GM19324 (cell line): ENCODE measurements at regions not wholly inside any gene's neighbourhood (a gene's known extent, or its start where the extent isn't known, plus 50 kb on each side); places are given as distances from the start of the nearest gene placed in this dataset.

Source experiments
- ATAC-seq: cut with Tn5 transposase; IDR thresholded peaks from one replicate; pipeline ENCODE4 v1.9.1; 2021; ENCODE audit warnings: mild to moderate bottlenecking, moderate library complexity; ENCODE audit not compliant: unreplicated experiment, low FRiP score

DNA sequence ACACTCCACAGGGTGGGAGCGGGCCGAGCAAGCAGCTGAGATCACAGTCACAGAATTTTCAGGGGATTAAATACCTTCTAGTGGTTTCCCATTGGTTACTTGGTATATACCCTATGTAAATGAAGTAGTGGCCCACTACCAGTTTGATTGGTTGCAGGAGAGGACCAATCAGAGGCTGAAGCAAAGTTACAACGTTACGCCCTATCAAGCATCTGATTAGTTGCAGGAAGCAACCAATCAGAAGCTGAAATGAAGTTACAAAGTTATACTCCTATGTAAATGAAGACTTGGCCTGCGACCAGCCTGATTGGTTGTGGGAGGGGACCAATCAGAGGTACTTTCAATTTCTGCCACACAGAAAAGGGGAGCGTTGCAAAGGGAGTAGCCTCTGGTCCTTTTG lies 474.0 kb downstream of the COG6 start:
- ATAC-seq = no peak

DNA sequence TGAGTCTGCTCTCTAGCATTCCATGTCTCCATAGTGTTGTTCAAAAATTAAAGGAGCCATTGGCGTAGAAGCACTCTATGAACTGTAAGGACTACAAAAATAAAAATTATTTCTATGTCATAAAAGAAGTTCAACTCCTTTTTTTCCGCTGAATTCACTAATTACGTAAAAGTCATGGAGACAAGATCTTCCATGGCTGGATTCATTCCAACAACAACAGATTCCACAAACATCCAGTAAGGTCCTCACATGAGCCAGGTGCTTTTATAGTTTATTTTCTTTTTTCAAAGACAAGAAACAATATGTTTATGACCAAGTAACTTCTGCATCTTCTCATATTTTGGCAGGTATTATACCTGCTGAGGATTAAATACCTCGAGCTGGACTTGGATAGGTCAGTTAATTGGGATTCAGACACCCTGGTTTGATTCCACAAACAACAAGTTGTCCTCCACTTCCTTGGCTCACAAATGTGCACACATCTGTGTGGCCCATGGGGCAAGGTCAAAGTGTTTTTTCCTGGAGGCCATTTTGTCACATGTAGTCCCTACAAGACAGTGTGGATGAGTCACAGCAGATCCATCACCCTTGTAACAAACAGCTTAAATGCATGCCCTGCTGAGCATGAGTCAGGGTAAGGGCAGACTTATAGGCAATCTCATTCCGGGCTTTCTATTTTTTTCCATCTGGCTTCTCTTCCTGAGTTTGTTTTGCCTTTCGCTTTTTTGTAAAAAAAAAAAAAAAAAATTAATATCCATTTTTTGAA lies 475.6 kb downstream of the COG6 start:
- ATAC-seq = no peak

DNA sequence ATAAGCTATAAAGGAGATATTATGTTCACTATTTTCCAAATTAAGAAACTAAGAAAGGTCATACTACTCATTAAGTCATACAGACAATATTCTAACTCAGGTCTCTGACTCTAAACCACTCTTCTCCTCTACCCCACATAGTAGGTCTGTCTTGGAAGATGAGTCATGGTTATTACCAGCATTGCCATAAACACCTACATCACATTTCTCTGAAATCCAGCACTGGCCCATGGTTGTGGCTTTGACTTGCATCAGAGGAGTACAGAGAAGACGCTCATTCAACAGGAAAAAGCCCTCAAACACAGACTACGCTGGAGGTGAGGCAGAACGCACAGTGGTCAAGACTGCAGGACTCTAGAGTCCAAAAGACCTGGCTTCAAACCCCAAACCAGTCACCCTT lies 476.8 kb downstream of the COG6 start:
- ATAC-seq = no peak

DNA sequence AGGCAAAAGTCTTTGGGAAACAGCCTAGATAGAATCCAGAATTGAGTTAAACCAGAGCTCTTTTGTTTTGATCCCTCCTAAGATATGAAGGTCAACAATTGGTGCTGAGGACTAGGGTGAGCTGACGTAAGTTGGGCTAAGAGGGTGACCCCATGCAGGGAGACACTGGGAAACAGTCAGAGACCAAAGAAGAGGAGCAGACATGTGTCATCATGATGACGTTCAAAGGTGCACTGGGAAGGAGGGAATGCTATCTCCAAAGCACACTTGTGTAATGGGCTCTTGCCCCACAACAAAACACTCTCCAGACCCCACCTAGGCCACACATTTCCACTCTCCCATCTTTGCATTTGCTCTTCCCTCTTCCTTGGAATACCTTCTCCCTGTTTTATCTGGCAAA lies 481.4 kb downstream of the COG6 start:
- ATAC-seq = no peak

DNA sequence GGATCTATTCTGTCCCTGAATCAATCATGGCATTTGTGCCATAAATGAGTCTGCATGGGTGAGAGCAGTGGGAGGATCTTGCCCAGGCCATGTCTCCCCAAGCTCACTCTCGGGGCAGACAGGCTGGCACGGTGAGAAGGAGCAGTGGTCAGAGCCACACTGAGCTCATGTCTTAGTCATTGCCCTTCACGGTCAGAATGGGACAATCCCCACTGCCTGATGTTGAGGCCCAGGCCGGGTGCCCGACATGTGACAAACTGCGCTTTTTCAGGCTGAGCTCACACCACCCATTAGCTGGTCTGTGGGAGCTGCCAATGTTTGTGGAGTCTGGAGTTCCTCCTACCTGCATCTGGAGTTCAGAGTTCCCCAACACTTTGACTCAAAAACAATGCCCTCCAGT lies 481.9 kb downstream of the COG6 start:
- no peak for ATAC-seq

DNA sequence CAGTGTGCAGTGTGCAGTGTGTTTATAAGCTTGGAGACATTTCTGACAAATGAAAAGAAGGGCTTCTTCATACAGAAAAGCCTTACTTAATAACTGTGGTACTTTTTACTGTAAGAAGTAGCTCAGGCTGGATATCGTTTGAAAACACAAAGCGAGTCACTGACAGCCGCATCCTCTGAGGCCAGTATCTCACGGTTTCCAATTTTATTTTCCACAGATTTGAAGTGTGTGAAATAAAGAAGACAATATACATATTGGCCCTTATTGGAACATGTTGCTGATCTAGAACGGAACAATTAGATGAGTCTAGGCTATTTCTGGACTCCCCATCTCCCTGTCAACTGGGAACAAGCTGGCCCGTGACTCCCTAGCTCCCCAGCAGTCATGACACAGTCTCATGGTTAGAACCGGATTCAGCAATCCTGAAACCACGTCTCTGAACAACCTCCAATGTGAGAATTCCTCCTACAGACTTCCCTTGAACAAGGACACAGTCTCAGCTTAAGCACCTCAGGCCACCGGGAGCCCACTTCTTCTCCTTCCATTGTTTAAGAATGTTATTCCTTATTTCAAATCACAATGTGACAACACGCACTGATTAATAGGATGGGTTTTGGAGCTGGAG lies 484.5 kb downstream of the COG6 start:
- ATAC-seq = no peak

DNA sequence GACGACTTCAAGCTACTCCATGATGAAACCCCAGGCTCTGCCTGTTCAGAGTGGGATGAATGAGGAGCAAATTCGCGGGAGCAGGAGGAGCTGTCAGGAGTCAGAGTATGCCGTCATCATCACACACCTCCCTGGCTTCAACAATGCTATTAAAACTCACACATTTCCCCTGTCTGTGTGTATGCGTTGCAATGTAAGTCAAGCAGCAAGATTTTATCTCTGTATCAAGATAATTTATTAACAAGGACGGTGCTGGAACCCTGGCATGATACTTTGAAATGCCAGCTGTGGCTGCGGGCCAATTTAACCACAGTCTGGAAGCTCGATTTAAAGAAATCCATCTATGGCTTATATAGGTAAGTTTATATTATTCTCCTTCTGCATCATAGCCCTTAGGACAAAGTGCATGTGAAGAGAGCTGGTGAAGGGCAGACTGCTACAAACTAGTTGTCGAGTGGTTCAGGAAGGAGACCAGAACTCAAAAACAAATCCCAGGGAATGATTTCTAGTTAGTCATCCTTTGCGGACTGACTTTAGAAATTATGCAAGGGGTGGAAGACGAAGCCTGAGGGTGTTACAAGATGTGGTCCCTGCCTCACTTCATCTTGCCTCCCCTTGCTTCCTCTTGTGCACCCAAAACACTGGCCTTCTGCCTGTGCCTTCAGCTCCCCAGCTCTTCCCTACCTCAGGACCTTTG lies 486.5 kb downstream of the COG6 start:
- ATAC-seq = no peak

DNA sequence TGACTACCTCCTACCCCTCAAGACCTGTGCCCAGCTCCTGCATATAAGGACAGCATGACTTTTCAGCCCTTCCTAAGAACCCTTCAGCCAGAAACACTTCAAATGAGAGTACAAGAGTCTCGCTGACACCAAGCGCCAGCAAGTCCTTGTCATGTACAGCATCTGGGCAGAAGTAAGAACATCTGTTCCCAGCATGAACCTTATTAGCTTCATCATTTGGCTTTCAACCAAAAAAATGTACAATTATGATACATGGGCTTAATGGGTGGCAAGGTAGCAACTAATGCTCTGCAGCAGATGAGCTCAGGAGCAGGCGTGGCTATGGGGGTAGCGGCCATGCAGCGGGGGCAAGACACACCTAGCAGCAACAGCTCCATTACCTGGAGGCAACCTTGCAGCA lies 487.6 kb downstream of the COG6 start:
- ATAC-seq = no peak

DNA sequence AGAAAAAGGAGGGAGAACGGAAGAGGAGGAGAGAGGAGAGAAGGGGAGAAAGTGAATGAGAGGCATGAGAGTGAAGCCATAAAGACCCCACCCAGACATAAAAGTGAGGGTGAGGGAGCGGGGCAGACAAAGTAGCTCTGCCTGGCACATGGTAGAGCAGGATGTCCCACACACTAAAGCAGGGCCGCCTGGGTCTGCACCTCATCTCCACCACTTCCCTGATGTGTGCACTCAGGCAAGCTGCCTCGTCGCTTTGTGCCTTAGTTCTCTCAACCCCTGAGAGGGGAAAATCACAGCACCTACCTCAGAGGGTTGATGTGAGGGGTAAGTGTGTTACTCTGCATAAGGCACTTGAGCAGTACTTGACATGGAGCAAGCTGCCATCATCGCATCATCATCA lies 488.1 kb downstream of the COG6 start:
- ATAC-seq = no peak

DNA sequence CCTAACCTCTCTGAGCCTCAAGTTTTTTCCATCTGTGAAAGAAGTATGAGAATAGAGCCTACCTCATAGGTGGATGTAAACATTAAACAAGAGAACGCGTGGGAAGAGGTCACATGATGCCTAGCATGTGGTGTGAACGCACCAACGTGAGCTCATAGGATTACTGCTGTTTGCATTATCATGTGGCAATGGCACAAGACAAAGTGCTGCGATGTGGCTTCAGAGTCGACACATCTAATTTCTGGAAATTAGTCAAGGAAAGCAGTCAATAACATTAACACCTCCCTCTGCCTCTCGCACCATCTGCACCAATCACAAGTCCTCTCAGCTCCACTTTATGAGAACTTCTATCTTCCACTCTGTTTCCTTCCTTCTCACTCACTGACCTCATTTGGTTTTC lies 489.7 kb downstream of the COG6 start:
- ATAC-seq = no peak

DNA sequence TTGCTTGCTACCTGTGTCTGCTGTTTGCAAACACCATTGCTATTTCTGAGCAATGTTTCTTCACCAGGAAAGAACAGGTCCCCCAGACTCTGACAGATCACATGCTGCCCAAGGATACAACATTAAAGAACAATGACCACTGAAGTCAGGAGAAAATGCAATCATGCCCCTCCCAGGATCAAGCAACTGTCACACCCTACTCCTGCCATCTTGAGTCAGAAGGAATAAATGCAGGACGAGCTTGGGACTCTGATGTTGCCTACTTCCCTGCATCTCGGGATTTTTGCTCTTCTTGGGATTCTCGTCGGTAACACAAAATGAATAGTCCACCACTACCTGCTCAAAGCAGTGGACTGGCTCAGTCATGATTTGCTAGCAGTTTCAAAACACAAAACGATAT lies 490.6 kb downstream of the COG6 start:
- no peak for ATAC-seq

DNA sequence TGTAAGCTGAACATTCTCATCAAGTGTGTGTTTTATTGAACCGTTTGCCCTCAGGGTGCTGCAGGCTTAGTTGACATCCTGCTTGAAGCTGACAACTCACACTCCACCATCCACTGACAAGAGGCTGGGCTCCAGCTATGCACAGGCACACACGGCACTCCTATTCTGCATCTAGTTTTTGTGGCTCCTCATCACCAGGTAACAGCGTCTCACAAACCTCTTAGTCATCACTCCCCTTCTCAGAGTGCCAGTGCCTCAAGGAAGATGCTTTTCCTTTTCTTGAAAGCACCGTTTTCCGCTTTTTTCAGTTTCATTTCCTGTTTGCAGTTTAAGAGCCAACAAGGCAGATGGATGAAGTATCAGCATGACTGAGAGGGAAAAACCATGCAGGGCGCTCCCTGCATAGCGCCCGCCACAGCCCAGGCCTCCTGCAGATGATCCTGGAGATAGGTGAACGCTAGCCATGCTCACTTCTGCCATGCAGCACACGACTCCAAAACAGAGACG lies 491.2 kb downstream of the COG6 start:
- ATAC-seq = no peak

DNA sequence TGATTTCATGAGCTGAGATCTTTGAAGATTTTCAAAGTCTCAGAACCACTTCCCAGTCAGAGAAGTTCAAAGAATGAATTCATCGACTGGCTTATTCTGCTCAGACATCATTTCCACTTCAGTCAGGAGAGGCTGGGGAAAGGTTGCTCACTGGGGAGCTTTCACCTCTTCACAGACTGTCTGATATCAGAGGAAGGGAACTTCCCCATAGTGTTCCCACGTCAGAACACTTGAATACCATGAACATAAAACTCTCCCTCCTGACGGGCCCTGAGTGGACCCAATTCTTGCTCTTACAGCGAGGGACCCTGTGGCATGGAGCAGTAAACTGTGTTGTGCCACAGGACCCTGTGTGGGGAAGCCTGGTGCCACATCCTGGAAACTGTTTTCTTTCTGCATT lies 492.6 kb downstream of the COG6 start:
- ATAC-seq = no peak

DNA sequence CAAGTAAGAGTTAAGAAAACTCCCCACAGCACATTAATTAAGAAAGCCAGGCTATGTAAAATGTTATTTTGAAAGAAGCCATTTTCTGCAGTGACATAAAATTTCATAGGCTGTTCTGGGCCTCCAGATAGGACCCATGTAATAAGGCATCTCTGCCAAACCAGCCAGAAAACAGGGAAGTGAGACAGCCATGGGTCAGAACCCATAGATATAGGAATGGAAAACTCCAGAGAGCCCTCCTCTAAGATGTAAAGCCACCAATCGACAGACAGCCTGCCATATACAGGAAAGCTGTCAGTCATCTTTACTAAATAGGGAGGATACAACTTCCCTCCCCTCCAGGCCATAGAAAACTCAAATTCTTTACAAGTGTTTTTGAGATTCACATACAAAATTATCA lies 493.3 kb downstream of the COG6 start:
- no peak for ATAC-seq

DNA sequence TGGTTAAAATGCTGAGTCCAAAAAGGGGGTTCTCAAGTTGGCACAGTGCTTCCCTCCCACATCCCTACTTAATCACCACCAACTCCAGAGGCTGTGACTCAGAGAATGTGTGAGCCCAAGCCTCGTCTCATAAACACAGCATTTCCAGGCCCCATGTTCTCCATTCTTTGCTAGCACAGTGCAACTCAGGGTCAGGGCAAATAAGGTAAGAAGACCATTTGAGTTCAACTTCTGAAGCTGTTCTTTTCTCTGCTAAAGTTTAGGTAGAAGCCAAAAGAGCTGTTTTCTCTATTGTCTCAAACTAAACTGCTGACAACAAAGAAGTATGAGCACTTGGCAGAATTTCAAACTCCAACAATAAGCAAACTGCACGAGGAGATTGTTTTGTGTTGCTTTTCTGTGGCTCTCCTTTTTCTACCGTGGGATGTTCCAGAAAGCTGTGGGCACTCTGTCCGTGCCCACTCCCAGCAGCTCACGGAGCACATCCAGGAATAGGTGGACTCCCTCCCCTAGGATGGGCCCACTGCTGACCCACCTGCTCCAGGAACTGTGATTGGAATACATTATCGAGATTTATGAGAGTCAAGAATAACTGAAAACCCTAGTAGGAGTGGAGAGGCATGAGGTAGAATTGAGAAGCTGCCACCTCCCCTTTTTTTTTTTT lies 494.3 kb downstream of the COG6 start:
- ATAC-seq = no peak

DNA sequence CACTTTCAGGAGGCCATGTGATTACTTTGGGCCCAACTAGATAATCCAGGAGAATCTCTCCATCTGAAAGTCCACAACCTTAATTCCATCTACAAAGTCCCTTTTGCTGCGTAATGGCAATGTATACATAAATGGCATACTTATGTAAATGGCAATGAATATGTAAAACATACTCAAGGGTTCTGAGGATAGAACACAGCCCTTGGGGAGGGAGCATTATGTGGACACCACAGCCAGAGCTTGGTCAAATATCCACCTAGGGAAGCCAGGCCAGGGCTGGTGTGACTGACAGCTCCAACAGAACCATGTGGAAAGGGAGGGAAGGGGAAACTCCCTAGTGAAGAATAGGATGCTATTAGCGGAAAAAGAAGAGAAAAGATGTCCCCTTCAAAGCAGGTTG lies 496.2 kb downstream of the COG6 start:
- ATAC-seq = no peak

DNA sequence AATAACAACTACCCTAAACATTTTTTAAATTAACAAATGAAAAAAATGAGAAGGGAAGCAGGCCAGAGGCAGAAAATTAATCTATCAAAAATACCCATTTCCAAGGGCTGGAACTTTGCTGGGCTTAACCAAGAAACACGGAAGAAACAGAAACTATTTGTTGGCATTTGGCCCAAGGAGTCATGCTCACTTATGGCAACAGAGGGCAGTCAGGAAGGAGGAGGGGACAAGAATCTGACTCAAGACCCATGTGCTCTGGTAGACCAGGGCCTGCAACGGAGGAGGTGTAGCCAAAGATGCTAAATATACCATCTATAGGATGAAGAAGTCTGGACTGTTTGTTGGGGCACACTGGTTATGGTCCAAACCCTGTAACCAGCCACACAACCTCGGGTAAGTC lies 496.7 kb downstream of the COG6 start:
- ATAC-seq = no peak

DNA sequence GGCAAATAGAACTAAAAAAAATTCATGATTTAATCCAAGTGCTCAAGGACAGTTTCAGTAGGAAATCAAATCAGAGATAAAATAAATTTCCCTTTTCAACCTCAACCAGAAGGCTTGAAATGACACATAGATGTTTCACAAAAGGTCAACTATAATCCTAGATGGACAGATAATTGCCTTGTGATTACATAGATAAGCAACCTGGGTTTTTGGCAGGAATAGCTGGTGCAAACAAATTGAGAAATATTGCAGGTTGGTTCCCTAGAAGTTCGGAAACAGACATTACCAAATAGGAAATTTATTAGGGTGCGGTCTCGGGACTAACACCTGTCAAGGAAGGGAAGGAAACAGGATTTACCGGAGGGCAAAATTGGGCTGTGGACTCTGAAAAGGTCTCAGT lies 497.5 kb downstream of the COG6 start:
- no peak for ATAC-seq

DNA sequence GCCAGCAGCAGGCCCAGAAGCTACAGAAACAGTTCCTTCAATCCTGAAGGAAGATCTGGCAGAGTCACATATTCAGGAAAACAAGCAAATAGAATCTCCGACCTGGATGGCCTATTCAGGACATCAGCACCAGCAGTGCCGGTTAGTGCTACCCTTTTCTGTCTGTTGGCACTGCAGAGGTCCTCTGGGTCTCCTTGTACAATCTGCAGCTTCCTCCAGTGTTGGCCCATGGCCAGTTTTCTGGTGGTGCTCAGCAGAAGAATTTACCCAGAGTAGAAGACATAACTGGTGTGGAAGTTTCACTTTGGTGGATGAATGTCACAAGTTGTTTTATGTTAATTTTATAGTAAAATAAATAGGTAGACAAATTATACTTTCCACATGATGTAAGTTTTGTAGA lies 498.1 kb downstream of the COG6 start:
- no peak for ATAC-seq

DNA sequence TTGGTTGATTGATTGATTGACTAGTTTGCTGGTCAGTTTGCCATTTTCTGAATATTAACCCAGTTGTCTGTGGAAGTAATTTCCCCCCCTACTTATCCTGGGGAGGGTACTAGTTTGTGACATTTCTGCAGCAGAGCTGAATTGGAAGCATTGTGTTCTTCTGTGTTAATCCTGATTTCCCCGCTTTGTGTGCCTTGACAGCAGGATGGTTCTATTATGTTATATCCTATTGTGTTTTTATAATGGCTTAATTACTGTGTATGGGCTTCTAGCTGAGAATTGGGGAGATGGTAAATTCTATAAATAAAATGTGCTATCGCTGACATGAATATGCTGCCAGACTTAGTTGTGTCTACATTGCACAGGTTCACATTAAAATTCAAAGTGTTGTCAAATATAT lies 499.7 kb downstream of the COG6 start:
- no peak for ATAC-seq

DNA sequence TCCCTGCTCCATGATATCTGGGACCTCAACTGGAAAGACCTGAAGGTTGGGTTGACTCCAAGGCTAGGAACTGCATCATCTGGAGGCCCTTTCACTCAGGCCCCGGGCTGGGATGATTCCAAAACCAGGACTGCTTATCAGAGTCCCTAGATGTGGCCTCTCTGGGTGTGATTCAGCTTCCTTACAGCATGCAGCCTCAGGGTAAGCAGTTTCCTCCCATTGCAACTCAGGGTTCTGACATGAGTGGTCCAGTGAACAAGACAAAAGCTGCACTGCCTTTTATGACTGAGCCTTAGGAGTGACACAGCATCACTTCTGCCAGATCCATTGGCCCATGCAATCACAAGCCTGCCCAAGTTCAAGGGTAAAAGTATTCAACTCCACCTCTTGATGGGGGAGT lies 502.8 kb downstream of the COG6 start:
- no peak for ATAC-seq
